GM19395 (cell line): ENCODE measurements at regions not wholly inside any gene's neighbourhood (a gene's known extent, or its start where the extent isn't known, plus 50 kb on each side); places are given as distances from the start of the nearest gene placed in this dataset.
A peak's percentile ranks its signal among the peaks of the same experiment; 100 is the strongest.

ENCODE experiments used
- ATAC-seq: cut with Tn5 transposase; IDR thresholded peaks from one replicate; pipeline ENCODE4 v1.9.1; 2021; ENCODE audit warnings: mild to moderate bottlenecking, moderate library complexity; ENCODE audit not compliant: unreplicated experiment

DNA sequence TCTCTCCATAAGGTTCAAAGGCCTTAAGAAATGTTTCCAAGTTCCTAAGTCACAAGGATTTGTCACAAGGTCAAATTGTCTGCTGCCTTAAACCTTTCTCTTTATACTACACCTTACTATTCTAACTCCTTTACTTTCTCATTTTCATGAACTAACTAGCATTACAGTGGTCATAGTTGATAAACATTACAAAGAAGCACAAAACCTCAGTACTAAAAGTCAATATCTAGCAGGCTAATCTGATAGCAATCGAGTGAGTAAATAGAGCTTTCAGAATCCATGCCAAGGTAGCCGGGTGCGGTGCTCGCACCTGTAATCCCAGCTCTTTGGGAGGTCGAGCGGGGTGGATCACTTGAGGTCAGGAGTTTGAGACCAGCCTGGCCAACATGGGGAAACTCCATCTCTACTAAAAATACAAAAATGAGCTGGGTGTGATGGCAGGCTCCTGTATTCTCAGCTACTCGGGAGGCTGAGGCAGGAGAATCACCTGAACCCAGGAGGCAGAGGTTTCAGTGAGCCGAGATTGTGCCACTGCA lies 510.0 kb downstream of the GBA3 start:
- ATAC-seq: no peak

DNA sequence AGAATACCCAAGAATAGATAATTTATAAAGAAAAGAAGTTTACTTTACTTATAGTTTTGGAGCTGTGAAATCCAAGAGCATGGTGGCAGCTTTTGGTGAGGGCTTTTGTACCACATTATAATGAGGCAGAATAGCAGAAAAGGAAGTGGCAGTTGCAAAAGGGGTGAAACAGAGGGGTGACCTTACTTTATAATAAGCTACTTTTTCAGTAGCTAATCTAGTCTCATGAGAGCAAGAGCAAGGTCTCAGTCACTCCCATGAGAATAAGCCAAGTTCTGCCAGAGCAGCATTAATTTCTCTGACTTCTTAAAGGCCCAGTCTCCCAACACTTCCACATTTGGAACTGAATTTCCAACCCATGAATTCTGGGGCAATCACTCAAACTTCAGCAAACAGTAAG lies 502.0 kb downstream of the GBA3 start:
- no peak for ATAC-seq

DNA sequence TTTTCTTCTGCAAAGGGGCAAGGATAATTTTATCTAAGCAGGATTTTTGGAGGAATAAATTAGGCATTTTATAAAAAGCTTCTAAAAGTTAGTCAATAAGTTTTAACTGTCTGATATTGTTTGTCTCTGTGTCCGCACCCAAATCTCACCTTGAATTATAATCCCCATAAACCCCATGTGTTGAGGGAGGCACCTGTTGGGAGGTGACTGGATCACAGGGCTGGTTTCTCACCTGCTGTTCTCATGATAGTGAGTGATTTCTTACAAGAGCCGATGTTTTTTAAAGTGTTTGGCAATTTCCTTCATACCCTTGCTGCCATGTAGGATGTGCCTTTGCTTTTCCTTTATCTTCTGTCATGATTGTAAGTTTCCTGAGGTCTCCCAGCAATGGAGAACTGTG lies 481.4 kb downstream of the GBA3 start:
- no peak for ATAC-seq

DNA sequence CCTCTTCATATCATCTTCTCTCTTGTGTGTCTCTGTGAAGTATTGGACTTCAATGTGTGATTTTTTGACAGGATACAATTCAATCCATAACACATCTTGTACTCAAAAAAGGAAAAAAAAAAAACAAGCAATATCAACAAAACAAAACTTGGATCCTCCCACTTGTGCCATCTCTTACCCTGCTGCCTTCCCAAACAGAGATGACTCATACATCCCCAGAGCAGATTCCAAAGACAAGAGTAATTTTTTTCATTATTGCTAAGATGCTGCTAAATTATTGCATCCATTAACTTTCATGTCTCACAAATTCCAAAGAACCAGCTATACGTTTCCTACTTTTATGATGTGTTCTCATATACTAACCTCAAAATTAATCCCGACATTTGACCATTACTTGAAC lies 479.2 kb downstream of the GBA3 start:
- ATAC-seq: no peak

DNA sequence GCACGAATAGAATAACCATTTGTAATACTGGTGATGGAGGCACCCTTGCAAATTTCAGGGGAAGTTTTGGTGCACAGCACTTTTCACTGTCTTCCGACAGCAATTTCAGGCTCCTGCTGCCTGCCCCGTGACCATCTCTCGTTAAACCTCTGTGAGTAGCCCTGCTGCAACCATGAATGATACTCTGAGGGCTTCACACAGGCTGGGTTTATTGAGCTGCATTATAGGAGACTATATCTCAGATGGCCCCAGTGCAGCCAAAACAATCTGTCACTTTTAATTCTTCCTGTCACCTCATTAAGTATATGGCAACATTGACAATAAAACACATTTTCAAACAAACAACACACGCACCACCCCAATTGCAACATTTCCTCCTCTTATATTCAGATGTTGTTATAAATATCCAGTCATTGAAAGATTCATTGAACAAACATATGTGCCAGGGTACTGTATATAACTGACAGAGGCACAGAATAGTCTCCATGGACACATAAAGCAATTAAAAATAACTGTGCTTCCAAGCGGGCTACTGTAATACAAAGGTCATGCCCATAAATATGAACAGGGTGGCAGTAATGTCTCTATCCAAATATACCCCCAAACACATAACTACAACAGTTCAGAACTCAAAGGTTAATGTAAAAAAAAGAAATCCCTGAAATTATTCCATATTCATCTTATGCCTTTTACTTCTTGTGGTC lies 477.0 kb downstream of the GBA3 start:
- ATAC-seq: no peak

DNA sequence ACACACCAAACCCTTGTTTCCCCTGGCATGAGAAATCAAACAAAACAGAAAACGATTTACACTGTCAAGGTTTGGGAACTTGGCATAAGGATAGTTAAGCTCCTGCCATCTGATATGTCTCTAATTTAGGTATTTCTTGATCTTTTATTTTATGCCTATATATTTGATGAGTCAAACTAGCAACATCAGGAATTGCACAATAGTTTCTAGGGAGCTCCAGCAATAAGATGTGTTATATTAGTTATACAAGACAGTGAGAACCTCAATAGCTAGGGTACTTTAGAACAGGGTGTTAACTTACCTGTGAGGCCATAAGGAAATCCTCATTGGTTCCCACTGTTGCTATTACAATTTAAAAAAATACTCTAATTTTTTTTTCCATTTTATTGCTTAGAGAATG lies 474.2 kb downstream of the GBA3 start:
- ATAC-seq: no peak

DNA sequence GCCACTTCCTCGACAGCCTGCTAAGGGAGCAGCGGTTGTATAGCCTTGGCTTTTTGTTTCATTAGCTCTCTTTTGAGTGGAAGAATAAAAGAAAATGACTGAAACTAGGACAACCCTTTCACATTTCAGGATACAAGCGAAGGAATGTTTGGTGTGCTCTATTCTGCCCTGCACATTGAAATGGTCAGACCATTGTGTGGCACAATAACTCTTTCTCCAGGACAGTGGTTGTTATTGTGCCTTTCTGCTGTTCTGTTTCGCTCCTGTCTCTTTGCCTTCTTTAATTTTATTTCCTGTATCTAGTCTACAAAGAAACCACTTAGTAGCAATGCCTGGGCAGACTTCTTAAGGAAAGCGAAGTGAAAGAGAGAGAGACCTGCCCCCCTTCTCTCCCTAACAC lies 473.7 kb downstream of the GBA3 start:
- ATAC-seq: no peak

DNA sequence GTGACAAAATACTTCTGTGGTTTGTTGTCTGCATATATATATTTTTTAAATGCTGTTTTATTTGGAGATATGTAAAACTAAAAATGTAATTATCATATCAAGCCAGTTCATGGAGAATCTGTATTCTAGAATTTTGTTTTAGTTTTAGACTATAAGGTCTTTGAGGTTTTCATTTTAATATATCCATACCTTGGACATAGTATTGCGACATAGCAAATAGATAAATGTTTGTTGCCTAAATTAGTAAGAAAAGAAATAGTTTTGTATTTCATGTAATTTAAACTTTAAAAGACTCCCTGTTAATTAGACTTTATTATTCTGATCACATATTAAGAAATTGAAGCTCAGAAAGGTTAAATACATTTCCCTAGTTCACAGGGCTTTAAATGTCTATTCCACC lies 472.9 kb downstream of the GBA3 start:
- no peak for ATAC-seq

DNA sequence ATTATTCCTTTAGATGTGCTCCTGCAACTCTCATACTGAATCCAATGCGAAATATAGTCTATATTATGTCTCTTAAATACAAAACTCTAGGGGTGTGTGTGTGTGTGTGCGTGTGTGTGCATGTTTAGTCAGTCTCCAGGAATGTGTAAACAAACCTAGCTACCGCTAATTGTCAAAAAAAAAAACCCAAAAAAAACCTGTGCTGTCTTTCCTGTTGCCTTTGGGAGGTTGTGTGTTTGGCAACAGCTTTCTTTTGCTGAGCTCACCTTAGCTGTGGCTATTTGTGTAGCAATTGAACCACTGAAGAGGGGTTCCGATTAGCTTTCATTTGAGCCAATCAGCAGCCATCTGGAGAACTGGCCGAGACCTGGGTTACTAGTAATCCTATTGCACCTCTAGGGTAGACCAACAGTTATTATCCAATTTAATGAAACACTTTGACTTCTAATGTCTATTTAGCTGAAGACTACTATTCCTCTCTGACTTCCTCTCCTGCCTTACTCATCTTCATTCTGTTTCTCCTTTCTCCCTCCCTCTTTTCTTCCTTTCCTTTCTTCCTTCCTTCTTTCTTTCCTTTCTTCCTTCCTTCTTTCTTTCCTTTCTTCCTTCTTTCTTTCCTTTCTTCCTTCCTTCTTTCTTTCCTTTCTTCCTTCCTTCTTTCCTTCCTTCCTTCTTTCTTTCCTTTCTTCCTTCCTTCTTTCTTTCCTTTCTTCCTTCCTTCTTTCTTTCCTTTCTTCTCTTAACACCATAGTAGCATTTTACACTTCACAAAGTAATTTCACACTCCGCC lies 471.1 kb downstream of the GBA3 start:
- no peak for ATAC-seq

DNA sequence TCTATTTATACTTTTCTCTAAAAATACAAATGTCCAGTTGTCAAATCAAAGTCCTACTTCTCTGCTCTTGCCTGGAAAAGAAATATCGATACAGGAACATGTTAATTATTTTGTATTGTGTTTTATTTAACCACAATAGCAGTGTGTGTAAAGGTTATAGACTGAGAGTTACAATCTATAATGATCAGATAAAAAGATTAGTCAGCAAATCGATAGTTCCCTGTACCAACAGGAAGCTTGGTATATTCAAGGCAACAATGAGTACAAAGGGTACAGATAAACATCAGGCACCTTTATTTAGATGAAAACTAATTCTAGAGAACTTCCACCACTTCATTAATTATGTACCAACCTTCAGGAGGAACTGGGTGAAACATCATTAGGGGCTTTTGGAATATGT lies 469.5 kb downstream of the GBA3 start:
- no peak for ATAC-seq

DNA sequence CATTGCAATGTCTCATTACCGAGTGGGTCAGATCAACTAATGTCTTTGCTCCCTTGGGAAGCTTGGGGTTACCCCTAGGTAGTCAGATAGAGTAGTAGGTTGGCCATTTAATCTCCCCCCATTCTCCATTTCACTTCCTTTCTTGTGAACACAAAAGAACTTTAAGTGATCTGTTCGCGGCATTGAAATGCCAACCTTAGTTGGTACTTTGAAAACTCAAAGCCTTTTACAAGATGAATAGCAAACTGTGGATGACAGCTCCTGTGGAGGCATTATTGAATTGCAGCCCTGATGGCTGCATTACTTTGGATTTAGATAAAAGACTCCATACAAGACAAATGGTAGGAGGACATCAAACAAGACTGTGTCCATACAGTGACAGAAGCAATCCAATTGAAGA lies 469.1 kb downstream of the GBA3 start:
- ATAC-seq: no peak

DNA sequence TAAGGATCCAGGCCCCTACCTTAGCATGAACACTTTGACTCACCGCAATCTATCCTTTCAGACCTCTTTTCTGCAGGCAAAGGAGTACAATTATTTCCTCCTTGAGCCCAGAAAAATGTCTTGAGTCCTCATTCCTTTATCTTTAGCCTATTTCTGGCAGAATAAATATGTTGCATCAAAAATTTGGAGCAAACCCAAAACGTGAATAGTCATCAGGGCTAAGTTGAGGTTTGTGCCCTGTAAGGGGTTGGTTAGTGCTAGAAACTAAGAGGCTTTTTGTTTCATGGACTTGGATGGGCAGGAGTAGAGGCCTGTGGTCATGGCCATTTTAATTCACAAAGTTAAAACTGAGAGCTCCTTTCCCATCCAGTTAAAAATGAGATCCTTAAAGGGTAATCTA lies 460.3 kb downstream of the GBA3 start:
- ATAC-seq: no peak

DNA sequence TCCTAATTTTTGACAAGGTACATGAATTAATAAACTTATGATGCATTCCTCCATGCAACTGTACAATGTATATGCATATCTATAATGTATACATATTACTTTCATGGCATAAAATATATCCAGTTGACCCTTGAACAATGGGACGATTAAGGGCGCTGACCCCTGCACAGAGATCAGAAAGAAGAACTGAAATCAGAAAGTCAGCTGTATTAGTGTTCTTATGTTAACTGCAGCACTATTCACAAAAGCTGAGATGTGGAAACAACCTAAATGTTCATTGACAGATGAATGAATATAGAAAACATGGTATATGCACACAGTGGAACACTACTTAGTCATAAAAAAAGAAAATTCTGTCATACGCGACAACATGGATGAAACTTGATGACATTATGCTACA lies 457.1 kb downstream of the GBA3 start:
- ATAC-seq: no peak

DNA sequence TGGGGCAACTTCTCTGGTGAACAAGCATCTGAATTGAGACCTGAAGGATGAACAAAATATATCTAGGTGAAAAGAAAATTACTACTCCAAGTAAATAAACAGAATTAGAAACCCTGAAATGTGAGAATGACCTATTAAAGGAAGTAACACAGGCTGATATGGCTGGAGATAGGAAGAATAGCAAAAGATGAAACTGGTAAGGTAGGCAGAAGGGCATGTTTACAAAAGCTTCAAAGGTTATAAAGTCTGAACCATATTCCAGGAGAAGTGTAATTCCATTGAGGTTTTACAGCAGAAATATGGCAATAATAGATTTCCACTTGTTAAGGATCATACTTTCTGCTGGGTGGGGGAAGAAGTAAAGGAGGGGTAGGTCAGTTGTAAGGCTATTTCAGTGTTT lies 452.0 kb downstream of the GBA3 start:
- no peak for ATAC-seq

DNA sequence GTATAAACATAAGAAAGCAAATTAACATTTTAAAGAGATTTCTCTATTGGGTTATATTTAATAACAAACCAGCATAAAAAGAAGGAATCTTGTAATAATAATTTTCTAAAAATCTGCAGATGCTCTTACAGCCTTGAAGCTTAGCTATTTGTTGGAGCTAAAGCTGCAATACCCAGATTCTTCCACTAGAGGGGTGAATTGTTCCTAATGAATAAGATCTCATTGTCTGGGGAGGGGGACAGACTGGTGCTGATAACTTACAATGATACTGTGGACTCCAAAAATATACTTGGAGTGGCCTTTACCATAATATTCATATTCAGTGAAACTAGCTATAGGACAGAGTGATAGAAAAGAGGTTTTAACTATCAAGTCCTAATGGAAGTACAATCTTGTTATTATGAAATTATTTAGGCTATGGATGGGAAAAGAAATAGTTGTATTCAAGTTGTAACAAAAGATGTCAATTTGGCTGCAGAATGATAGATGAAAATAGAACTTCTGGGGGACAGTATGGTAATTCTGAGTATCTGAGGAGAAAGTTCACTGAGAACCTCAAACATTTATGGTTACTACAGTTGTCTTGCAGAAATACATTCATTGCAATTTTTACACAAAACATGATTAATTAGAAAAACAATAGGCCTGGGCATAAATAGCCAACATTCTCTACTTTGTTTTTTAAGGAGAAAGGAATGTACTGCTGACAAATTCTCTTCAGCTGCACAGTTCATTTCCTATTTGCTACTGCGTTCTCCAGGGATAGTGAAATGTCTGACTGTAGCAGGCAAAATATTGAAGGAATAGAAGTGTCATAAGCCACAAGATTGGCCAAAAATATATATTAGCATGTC lies 443.3 kb downstream of the GBA3 start:
- peak; percentile 86 for ATAC-seq

DNA sequence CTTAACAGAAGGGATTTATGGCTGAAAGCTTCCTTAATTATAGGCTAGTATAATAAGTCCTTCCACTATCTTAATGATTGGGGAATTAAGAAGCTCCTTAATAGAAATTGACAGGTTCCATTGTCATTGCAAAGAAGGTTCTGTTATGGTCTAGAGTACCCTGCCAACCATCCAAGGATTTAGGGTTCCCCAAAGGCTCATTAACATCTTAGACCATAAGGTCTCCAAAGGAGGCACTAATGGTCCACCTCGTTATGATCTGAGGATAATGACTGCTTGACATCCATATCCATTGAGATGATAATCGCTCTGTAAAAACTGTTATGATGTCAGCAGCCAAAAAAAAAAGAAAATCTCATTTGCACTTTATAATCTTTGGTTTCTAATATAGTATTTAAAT lies 441.6 kb downstream of the GBA3 start:
- ATAC-seq: no peak

DNA sequence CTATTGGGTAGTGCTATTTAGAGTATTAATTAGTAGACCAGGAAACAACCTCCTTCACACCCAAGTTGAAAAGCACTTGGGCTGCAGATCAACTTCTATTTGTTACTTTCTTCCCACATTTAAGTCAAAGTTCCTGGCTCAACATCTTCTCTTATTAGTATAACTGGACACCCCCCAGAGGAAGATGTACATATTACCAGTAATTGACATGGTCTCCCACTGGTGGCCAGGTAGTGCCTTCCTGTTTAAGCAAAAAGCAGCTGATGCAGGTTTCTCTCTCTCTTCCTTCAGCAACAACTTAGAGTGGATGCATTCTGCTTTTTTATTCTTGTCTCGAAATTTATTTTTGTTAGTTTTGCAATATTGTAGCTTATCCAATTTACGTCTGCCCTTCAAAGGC lies 438.1 kb downstream of the GBA3 start:
- ATAC-seq: no peak

DNA sequence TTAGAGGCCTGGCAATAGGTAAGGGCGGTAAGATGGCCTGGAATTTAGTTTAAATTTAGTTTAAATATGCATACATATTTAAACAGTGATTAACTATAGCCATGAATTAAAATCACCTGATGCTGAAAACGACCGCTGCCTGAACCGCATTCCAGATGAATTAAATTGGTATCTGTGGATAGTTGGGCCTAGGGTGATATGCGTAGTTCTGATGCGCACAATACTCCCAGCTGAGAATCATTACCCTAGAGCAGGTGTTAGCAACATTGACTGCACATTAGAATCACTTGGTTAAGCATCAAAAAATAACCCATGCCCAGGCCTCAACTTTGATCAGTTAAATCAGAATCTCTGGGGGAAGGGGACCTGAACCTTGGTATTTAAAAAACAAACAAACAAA lies 432.4 kb downstream of the GBA3 start:
- no peak for ATAC-seq

DNA sequence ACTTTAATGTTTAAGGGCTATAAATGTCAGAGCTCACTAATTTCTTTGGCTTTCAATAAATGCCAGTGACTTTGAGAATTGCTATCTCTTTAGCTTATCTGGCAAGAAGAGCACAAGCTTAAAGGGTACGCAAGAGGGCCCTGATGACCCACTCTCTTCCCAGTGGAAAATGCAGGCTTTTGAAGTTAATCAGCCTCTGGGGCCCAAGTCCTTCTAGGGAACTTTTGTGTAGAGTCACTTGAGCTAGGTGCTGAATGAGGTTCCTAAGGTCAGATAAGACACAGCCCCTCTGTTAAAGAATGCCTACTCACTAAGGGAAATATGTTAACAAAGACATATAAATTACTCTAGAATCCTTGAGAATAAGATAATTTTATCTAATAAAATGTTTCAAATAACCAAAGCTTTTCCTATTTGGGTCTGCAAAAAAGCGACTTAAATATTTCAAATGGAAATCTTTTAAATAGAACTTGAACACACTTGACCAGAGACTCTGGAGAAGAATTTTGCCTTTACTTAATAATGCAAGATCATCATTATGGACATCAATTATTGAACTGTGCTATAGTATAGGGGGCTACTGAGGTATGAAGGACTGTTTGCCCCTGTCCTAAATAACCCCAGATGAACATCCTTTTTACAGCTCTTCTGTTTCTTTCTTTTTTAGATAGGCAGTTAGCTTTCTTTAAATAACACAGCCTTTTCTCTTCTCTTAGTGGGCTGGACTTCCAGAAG lies 430.1 kb downstream of the GBA3 start:
- ATAC-seq: no peak

DNA sequence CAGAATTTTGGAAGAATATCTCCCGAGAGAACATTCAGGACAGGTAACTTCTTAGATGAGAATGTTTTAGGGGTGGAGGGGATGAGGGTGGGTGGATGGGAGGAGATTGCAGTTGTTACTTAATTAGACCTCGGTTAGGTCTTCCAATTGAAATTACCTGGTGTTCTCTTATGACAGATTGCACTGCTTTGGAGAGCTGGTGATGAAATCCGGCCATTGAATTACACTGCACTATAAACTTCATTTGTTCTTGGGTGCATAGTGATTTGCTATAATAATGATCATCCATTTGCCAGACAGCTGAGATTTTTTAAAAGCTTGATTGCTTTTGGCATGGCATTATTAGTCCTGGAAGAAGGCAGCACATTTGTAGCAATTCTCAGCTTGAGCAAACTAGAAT lies 427.6 kb downstream of the GBA3 start:
- no peak for ATAC-seq

DNA sequence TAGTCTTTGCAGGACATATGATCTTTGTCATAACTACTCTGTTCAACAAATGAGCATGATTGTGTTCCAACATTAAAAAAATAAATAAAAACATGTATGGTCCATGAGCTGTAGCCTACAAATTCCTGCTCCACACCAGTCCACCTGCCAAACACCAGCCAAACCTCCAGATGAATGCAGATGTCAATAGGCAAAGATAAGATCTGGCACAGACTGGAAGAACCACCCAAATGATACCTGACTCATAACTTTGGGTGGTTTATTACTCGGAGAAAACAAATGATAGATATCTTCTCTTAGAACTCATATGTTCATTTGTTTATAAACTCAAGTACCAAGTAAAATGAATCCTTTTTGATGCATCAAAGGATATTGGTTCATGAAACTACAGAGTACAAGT lies 425.1 kb downstream of the GBA3 start:
- no peak for ATAC-seq
